HCT116 (cell line): ENCODE measurements at regions not wholly inside any gene's neighbourhood (a gene's known extent, or its start where the extent isn't known, plus 50 kb on each side); places are given as distances from the start of the nearest gene placed in this dataset.
"Not testable (repeated sequence)": the region's sequence is repeated elsewhere in the genome, so short reads cannot be mapped to it uniquely, and the experiment has no call there.

ENCODE experiments used
- ATAC-seq: fragments of 200-7000 bp; cut with Tn5 transposase; 2 replicates; pipeline ENCODE4 v1.9.1; 2020; ENCODE audit warnings: mild to moderate bottlenecking, moderate library complexity
- BruUV-seq: library from RNA; stranded (reverse); fragments of 400-500 nt; replicated peaks from 2 replicates; lab custom pipeline; 2021; lab: Mats Ljungman, UMichigan
- CTCF ChIA-PET: fragments of 300-600 bp; sonication (Branson Sonifier 250); formaldehyde crosslinking; loops from one replicate; lab custom pipeline; 2021; ENCODE audit warnings: antibody characterized with exemption; lab: Charles Lee
- POLR2A ChIA-PET: fragments of 300-600, 350-600 bp; sonication (Branson Sonifier 250); formaldehyde crosslinking; loops from one replicate; lab custom pipeline; 2021; ENCODE audit warnings: antibody characterized with exemption; lab: Charles Lee
- RAD21 ChIA-PET, 2 experiments: fragments of 300-600 bp; sonication (Branson Sonifier 250); formaldehyde crosslinking; loops; one replicate each; lab custom pipeline; 2023; ENCODE audit warnings: low total read pairs in 2 of 2; ENCODE audit not compliant: uncharacterized antibody in 2 of 2, unreplicated experiment in 2 of 2, low non-redundant PET in 1 of 2; lab: Charles Lee
- DNase-seq: peaks from one replicate; pipeline ENCODE4 v3.0.0-alpha.2; 2010; ENCODE audit warnings: low read depth, low spot score
- H2AFZ ChIP-seq: fragments of 200-600 bp; shearing (Covaris generic), sonication (generic); 2 replicates; pipeline ENCODE4 v1.6.1; 2017; ENCODE audit warnings: low read depth, mixed run types, mixed read lengths, antibody characterized with exemption, low read length; ENCODE audit not compliant: poor library complexity, severe bottlenecking
- H3K27ac ChIP-seq: 2 replicates; pipeline ENCODE4 v1.5.1; 2012; ENCODE audit warnings: low read depth, low read length
- H3K27me3 ChIP-seq: fragments of 200-600 bp; sonication (generic); 2 replicates; pipeline ENCODE4 v1.6.1; 2016; ENCODE audit warnings: mixed run types, low read length, mixed read lengths; ENCODE audit not compliant: insufficient read depth
- H3K36me3 ChIP-seq, 2 experiments: fragments of 200-500 bp in 1 of 2; fragments of 200-600 bp in 1 of 2; sonication (Bioruptor generic) in 1 of 2; sonication (generic) in 1 of 2; 2 replicates each; pipeline versions ENCODE4 v1.5.1 to v1.6.1; 2014 to 2016; ENCODE audit warnings: low read length in 2 of 2, inconsistent platforms in 1 of 2, mixed read lengths in 1 of 2, mixed run types in 1 of 2; ENCODE audit not compliant: insufficient read depth in 2 of 2, control insufficient read depth in 1 of 2
- H3K4me1 ChIP-seq, 2 experiments: fragments of 200-600 bp in 1 of 2; sonication (generic) in 1 of 2; 2 replicates each; pipeline versions ENCODE4 v1.5.1 to v1.6.1; 2012 to 2017; ENCODE audit warnings: low read length in 2 of 2, inconsistent platforms in 1 of 2, mild to moderate bottlenecking in 1 of 2, mixed read lengths in 1 of 2, mixed run types in 1 of 2, moderate library complexity in 1 of 2; ENCODE audit not compliant: insufficient read depth in 2 of 2, control insufficient read depth in 1 of 2
- H3K4me2 ChIP-seq: fragments of 200-600 bp; sonication (generic); 2 replicates; pipeline ENCODE4 v1.6.1; 2017; ENCODE audit warnings: mixed run types, low read length, mixed read lengths
- H3K4me3 ChIP-seq, 2 experiments: fragments of 200-600 bp in 1 of 2; sonication (generic) in 1 of 2; replicated peaks in 1 of 2; 2 replicates each; pipeline ENCODE4 v1.5.1; 2011 to 2016; ENCODE audit warnings: low read length in 2 of 2, control low read depth in 1 of 2, low read depth in 1 of 2, mild to moderate bottlenecking in 1 of 2, mixed read lengths in 1 of 2, mixed run types in 1 of 2
- H3K79me2 ChIP-seq: fragments of 200-600 bp; sonication (generic); 2 replicates; pipeline ENCODE4 v1.6.1; 2017; ENCODE audit warnings: mild to moderate bottlenecking, mixed run types, low read length, moderate library complexity, mixed read lengths; ENCODE audit not compliant: insufficient read depth
- H3K9ac ChIP-seq: fragments of 200-600 bp; sonication (generic); 2 replicates; pipeline ENCODE4 v1.6.1; 2016; ENCODE audit warnings: low read length, mixed read lengths
- H3K9me2 ChIP-seq: fragments of 200-600 bp; sonication (generic), shearing (Covaris generic); 2 replicates; pipeline ENCODE4 v1.6.1; 2017; ENCODE audit warnings: mixed run types, mild to moderate bottlenecking, moderate library complexity; ENCODE audit not compliant: insufficient read depth
- H3K9me3 ChIP-seq, 2 experiments: fragments of 200-500 bp in 1 of 2; fragments of 200-600 bp in 1 of 2; sonication (Bioruptor generic) in 1 of 2; sonication (generic) in 1 of 2; 2 replicates each; pipeline ENCODE4 v1.6.1; 2014 to 2017; ENCODE audit warnings: low read length in 2 of 2, mixed read lengths in 2 of 2, inconsistent platforms in 1 of 2, low read depth in 1 of 2, mild to moderate bottlenecking in 1 of 2, mixed run types in 1 of 2, moderate library complexity in 1 of 2; ENCODE audit not compliant: control insufficient read depth in 1 of 2, insufficient read depth in 1 of 2
- H4K20me1 ChIP-seq: fragments of 200-600 bp; sonication (generic), shearing (Covaris generic); 2 replicates; pipeline ENCODE4 v1.6.1; 2017; ENCODE audit warnings: mixed run types, mild to moderate bottlenecking, moderate library complexity; ENCODE audit not compliant: insufficient read depth
- intact Hi-C: fragments of 100-400 bp; cut with micrococcal nuclease; formaldehyde crosslinking; loops from 2 replicates; pipeline ENCODE4 v1.10.0; 2022

DNA sequence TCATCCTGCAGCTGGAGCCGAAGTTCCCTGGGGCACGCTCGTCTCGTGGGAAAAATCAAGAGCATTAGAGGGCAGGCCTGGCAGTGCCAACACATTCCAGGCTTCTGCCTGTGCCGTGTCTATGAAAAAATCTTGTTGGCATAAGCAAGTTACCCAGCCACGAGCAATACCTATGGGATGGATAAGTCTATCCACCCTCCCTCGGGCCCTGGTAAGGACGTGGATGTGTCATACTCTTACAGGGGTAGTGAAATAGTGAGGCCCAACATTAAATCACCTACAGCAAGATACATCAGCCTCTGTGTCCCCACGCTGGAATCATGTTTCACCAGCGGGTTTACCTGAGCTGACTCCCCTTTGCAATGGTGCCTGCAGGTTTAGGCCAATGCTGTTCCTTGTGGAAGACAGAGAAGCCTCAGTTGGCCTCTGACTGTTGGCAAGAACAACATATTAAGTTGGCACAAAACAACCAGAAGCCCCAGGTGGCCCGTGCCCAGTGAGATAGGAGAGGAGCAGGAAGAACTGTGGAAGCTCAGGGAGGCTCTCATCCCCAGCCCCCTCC, 51.1 kb upstream of the SULF2 start:
- H3K9ac ChIP-seq, H3K27me3 ChIP-seq, RAD21 ChIA-PET, H3K4me2 ChIP-seq, H3K27ac ChIP-seq, POLR2A ChIA-PET, H3K36me3 ChIP-seq, H3K4me3 ChIP-seq, BruUV-seq, DNase-seq, H3K4me1 ChIP-seq, H4K20me1 ChIP-seq, H3K9me3 ChIP-seq, ATAC-seq, CTCF ChIA-PET, H3K79me2 ChIP-seq, H2AFZ ChIP-seq, H3K9me2 ChIP-seq, intact Hi-C loops: not testable (repeated sequence)
